ENCODE measurements at regions not wholly inside any gene's neighbourhood (a gene's known extent, or its start where the extent isn't known, plus 50 kb on each side); places are given as distances from the start of the nearest gene placed in this dataset.

- no peak for TF ChIP-seq CTCF (IDR thresholded peaks at IDR 0.05; ENCODE audit: insufficient read depth, low read depth, low read length)
- TF ChIP-seq EZH2 (IDR thresholded peaks at IDR 0.05; ENCODE audit: insufficient read depth, low read length), result no peak
These were observed 74.0 kb upstream of the PLXNC1 start for GRCh38 chr12:94074216-94074979.
